Erythroblast (primary cell): ENCODE measurements at regions not wholly inside any gene's neighbourhood (a gene's known extent, or its start where the extent isn't known, plus 50 kb on each side); places are given as distances from the start of the nearest gene placed in this dataset.

ENCODE experiments used
- GATA1 ChIP-seq: IDR thresholded peaks from 2 replicates; pipeline ENCODE4 v1.6.1; 2011; ENCODE audit warnings: low read depth, mild to moderate bottlenecking, control low read depth, low read length, moderate library complexity
- POLR2A ChIP-seq: IDR thresholded peaks from 2 replicates; pipeline ENCODE4 v1.6.1; 2011; ENCODE audit warnings: mild to moderate bottlenecking, low read length

- TF ChIP-seq POLR2A (no peak), GATA1 (no peak)
Observed at GRCh38 chrX:139237141-139237540, 293.4 kb upstream of the F9 start.
